ENCODE measurements at regions not wholly inside any gene's neighbourhood (a gene's known extent, or its start where the extent isn't known, plus 50 kb on each side); places are given as distances from the start of the nearest gene placed in this dataset.
"Not testable (repeated sequence)": the region's sequence is repeated elsewhere in the genome, so short reads cannot be mapped to it uniquely, and the experiment has no call there.

- DNase-seq = no peak
These were observed 136.5 kb upstream of the KCNK1 start for GRCh38 chr1:233477359-233477758.

DNA sequence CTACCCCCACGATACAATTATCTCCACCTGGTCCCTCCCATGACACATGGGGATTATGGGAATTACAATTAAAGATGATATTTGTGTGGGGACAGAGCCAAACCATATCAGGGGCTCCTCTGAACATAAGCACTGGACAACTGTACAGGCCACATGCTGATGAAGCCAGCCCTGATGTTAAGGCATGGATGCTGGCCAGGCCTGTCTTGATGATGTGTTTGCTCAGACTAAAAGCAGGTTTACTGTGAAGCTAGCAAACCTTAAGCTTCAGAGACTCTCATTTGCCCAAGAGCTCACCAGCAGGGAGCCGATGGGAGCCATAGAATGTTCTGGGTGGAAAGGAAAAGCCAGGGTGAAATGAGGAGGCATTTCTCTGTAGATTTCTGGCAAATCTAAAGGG, 135.3 kb upstream of the KCNK1 start:
- DNase-seq = no peak

- no peak for DNase-seq
These were observed 134.6 kb upstream of the KCNK1 start for GRCh38 chr1:233479110-233479890.

- peak in 1 of 2 experiments; percentile 20 for DNase-seq
These were observed 133.7 kb upstream of the KCNK1 start for GRCh38 chr1:233480198-233480597.

DNA sequence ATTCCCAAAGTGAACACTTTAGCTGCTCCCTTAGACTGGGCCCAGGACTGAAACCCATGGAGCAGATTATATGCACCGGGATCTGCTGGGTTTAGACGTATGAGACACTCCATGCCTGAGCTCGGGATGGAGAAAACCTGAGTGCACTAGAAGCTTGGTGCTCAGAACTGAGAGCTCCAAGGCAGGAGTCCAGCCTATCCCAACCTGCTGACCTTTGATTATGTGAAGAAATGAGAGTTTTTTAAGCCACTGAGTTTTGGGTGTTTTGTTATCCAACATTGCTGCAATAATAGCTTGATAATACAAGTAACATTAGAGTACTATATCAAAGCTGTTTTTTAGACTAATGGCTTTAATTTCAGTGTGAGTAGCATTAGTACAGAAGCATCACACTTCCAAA, 131.5 kb upstream of the KCNK1 start:
- DNase-seq = no peak

- DNase-seq = no peak
These were observed 128.5 kb upstream of the KCNK1 start for GRCh38 chr1:233485385-233485784.

- no peak for DNase-seq
These were observed 128.0 kb upstream of the KCNK1 start for GRCh38 chr1:233485809-233486398.

DNA sequence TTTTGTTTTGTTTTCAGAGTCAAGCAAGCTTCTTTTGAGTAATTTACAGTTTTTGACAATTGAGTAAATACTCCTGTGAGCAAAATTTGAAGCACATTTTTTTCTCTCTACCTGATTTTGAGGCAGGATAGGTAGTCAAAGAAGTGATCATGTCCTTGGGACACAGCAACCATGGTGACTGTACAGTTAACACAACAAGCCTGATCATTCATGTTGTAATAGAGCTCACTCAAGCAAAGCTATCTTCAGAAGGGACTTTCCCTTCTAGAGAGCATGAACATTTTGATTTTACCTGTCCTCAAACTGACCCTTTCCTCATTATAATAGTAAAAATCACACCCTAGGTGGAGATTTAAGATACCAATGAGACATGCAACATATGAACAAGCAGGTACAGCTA, 126.5 kb upstream of the KCNK1 start:
- DNase-seq = no peak

GRCh38 chr1:233489411-233489810, 124.5 kb upstream of the KCNK1 start:
- no peak for DNase-seq

DNA sequence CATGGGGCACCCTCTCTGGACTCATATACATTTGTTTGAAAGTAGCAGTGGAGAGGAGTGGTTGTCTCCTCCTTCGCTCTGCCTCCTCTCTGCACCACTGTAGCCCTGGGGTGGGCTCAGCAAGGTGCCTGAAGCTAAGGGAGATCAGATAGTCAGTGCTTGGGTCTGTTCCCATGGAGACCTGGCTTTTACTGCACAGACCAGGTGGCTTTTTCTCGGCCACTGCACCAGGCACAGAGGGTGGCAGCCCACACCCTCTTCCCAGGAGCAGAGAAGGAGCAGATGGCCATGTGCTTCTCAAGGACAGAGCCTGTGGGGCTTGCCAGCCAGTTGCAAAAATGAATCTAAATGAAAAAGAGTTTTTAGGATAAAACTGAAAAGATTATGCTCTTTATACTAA, 123.4 kb upstream of the KCNK1 start:
- peak; percentile 95 for DNase-seq

DNA sequence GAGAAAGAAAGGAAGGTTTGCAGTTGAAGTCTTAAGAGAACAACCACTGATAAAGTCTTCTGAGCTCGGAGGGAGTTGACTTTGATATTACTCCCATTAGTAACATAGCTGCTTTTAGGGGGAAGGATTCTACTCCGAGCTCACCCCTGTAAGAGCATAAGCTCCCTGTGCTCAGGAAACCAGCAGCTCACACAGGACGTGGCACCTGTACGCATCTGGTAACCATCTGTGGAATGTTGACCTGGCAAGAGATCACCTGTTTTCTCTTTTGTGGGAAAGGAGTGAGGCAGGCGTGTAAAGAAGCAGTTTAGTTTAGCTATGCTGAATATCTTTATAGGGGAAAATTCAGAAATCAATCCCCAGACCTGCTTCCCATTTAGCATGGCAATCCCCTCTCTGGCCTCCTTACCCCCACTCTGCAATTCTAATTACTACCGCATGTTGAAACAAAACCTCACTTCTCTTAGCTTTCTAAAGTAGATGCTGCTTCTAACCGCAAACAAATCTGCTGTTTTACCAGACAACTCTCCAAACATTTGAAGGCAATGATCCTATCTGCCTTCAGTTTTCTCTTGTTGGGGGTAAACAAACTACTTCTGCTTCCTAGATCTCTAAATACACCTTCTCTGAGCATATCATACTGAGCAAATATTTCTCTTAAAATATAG, 121.8 kb upstream of the KCNK1 start:
- no peak for DNase-seq

DNA sequence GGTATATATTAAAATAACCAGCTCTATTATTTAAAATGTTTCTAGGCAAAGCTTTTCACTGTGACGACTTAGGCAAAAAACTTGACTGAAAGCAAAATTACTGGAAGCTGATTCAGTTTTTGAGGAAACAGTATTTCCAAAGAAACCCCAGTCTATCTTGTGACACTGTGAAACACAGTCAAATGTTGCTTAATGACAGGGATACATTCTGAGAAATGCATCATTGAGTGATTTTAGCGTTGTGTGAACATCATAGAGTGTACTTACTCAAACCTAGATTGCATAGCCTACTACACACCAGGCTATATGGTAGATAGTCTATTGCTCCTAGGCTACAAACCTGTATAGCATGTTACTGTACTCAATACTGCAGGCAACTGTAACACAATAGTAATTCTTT, 116.9 kb upstream of the KCNK1 start:
- no peak for DNase-seq

DNA sequence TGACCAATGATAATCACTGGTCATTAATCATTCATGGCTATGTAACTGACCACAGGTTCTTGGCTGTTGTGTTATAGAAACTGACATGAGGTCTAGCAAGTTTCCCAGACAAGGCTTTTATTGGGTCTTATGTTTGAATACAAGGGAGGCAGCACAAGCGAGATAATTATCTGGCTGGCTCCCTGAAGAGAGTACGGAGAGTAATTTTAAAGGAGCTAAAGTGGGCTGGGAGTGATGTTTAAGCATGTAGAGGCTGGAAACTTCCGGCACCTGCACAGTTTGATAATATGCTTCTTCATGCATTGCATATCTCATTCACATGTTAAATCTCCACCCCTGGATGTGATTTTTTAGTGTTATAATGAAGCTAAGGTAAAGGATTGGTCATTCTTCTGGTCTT, 116.2 kb upstream of the KCNK1 start:
- no peak for DNase-seq

DNA sequence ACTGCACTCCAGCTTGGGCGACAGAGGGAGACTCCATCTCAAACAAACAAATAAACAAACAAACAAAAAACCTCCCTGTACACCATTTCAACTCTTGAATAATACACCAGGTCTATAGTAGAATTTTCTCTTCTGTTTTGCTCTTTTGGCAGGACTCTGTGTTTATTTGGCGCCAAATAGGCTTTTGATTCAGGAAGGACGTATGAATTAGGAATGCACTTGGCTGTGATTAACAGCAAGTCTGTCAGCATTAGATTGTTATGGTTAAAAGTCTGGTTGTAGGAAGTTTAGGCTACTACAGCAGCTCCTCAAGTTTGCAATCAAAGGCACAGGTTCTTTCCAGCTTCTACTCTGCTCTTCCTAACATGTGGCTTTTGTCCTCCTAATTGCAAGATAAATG, 113.8 kb upstream of the KCNK1 start:
- peak in 1 of 2 experiments; percentile 36 for DNase-seq

GRCh38 chr1:233503366-233503954, 110.4 kb upstream of the KCNK1 start:
- peak; percentile 71 to 96 for DNase-seq

- DNase-seq = no peak
These were observed 108.8 kb upstream of the KCNK1 start for GRCh38 chr1:233505130-233505529.

DNA sequence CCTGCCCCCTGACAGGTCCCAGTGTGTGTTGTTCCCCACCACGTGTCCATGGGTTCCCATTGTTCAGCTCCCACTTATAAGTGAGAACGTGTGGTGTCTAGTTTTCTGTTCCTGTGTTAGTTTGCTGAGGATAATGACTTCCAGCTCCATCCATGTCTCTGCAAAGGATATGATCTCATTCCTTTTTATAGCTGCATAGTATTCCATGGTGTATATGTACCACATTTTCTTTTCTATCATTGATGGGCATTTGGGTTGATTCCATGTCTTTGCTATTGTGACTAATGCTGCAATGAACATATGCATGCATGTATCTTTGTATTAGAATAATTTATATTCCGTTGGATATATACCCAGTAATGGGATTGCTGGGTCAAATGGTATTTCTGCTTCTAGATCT, 108.0 kb upstream of the KCNK1 start:
- DNase-seq = not testable (repeated sequence)

- DNase-seq = no peak
These were observed 104.4 kb upstream of the KCNK1 start for GRCh38 chr1:233509526-233509925.

DNA sequence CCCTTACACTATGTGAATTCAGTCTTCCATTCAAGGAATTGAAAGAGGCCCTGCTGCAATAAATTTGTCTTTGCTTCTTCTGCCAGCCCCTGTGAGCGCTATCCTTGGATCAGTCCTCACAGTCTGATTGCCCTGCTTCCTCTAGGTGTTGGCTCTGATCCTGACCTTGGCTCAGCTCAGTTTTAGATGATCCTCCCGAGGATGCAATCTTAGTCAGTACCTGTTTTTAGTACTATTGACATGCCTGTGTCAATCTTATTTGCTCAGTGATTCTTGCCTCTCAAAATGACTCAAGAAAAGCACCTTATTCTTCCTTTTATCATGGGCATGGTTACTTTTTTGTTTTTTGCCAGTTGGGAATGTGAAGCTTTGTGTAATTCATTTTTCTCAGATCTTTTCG, 101.4 kb upstream of the KCNK1 start:
- DNase-seq = peak in 1 of 2 experiments; percentile 73

- DNase-seq = no peak
These were observed 100.5 kb upstream of the KCNK1 start for GRCh38 chr1:233513431-233513830.

DNA sequence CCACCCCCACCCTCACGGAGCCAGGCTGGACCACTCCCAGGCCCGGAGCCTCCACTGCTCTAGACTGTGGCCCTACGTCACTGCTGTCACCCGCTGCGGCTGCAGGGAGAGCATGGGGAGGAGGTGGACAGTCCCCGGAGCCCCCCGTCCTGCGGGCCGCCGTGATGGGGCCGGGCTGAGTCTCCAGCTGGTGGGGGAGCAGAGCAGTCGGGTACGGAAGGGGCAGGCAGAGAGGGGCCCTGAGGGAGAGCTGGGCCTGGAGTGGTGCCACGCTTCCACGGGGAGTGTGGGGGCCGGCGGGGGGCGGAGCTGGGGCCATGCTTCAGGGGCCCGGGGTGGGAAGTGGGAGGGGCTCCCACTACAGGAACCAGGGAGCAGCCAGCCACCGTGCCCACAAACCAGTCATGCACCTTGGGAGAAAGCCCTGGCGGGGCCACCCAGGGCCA, 98.9 kb upstream of the KCNK1 start:
- no peak for DNase-seq

DNA sequence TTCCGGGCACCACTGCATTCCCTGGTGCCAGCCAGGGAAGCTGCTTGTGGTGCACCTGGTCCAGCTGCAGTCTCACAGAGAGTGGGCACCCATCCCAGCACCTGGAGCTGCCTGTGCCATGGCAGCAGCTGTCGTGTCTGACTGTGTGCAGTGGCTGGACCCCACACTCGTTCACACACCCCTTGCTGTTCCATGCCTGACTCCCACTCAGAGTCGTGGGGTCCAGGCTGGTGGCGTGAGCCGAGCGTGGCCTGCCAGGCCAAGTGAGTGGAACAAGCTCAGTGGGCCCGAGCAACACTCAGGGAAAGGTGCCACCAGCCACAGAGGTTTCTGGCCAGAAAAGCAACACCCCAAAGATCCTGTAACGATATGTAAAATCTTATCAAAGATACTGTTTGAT, 97.2 kb upstream of the KCNK1 start:
- DNase-seq = no peak

DNA sequence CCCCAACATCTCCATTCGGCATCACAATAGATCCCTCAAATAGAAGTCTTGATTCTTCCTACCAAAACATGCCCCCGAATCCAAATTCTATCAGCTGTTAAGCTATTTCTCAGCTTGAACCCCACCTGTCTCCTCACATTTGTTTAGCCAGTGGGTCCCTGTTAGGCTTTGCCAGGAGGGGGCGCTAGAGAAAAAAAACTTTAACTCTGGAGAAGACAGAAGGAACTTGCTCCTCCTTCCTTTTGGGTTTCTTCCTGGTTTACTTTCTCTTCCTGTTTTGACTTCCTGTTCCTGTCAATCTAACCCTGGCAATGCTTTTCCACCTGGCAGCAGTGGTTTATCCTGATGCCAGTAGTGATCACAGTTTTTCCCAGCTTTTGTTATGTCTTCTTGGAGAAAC, 95.6 kb upstream of the KCNK1 start:
- DNase-seq = peak in 1 of 2 experiments; percentile 62
